ENCODE measurements at regions not wholly inside any gene's neighbourhood (a gene's known extent, or its start where the extent isn't known, plus 50 kb on each side); places are given as distances from the start of the nearest gene placed in this dataset.

DNA sequence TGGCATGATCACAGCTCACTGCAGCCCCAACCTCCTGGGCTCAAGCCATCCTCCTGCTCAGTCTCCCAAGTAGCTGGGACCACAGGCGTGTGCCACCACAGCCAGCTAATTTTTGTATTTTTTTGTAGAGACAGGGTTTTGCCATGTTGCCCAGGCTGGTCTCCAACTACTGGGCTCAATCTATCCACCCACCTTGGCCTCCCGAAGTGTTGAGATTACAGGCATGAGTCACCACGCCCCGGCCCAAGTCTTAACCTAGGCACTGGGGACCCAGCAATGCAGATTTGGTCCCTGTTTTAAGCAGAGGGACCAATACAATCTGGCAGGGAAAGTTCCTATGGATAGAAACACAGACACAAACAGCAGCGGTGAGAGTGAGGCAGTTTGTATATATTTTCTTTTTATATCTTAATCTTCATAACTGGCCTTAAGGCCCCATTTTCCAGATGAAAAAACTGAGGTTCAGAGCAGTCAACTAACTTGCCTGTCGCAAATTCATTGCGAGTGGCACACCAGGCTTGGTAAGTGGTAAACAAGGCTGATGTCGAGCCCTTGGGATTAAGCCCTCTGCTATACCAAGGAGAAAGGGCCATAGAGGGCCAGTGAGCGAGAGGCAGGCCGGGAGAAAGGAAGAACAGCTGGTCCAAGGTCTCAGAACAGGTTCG, 77.8 kb upstream of the TINAGL1 start:
- ChIA-PET POLR2A (no interaction called here), CTCF (interaction anchor here (0.6 to 1.4 kb wide), 3 partner anchors 12 to 346 kb away, joined by 3 to 5 read pairs (median 3); no protein-coding TSS in a partner anchor)
- peak; percentile 26 for FAIRE-seq
- Histone ChIP-seq H3K4me1 (ENCODE audit: control insufficient read depth, extremely low read depth, insufficient read depth, low read length) (no peaks in the 10 kb centered on the region), H3K79me2 (ENCODE audit: control insufficient read depth, insufficient read depth, low read length) (no peaks in the 10 kb centered on the region), H3K9me1 (replicated peaks; ENCODE audit: control insufficient read depth, extremely low read depth, insufficient read depth, low read length) (no peaks in the 10 kb centered on the region), H3K9ac (replicated peaks; ENCODE audit: extremely low read depth, insufficient read depth, low read length) (no peak overlapping the region), H3K9me3 (replicated peaks; ENCODE audit: control insufficient read depth, insufficient read depth, low read length) (no peaks in the 10 kb centered on the region), H3K36me3 (ENCODE audit: control insufficient read depth in 2 of 2, extremely low read depth in 1 of 2, insufficient read depth in 2 of 2, low read length in 2 of 2) (no peaks in the 10 kb centered on the region), H3K4me2 (ENCODE audit: insufficient read depth, low read length) (no peak overlapping the region), H4K20me1 (replicated peaks; ENCODE audit: control insufficient read depth, extremely low read depth, insufficient read depth, low read length) (no peaks in the 10 kb centered on the region), H2AFZ (ENCODE audit: low read depth, low read length) (no peak overlapping the region), H3K27me3 (ENCODE audit: control insufficient read depth in 2 of 2, insufficient read depth in 2 of 2, low read length in 2 of 2) (peaks cover 1 to 3% of the 10 kb centered on the region in 2 experiments), H3K27ac (ENCODE audit: insufficient read depth, low read depth, low read length) (no peak overlapping the region), H3K4me3 (replicated peaks in 1 of 3; ENCODE audit: insufficient read depth in 1 of 3, low read depth in 1 of 3, low read length in 3 of 3) (no peak overlapping the region)
- TF ChIP-seq POLR2AphosphoS5 (IDR thresholded peaks at IDR 0.05; ENCODE audit: insufficient read depth, low read depth, low read length) = no peak
- TF ChIP-seq EZH2 (IDR thresholded peaks at IDR 0.05; ENCODE audit: borderline replicate concordance, low read depth, low read length, severe bottlenecking) = no peak
- no peak for TF ChIP-seq CTCF (IDR thresholded peaks at IDR 0.05; ENCODE audit: extremely low read depth in 1 of 2, insufficient read depth in 1 of 2, low read depth in 1 of 2, low read length in 2 of 2)
- TF ChIP-seq FOS (IDR thresholded peaks at IDR 0.05; ENCODE audit: borderline replicate concordance, insufficient read depth, low read length) = no peak
- TF ChIP-seq MAX (IDR thresholded peaks at IDR 0.05; ENCODE audit: insufficient read depth, insufficient read length) = no peak
- TF ChIP-seq GATA2 (IDR thresholded peaks at IDR 0.05; ENCODE audit: insufficient read depth, insufficient read length, low read depth, low read length) = no peak
- TF ChIP-seq JUN (IDR thresholded peaks at IDR 0.05; ENCODE audit: borderline replicate concordance, insufficient read depth, insufficient read length, low read depth) = no peak
- no peak for TF ChIP-seq MYC (IDR thresholded peaks at IDR 0.05; ENCODE audit: low read depth, low read length)
- no peak for TF ChIP-seq POLR2A (IDR thresholded peaks at IDR 0.05; ENCODE audit: low read depth, low read length)
- DNase-seq (ENCODE audit: low read depth, low spot score) = no peak
- dilution Hi-C loops (cut with MboI; ENCODE audit: extremely low pct_ligation_motif_present, low sequenced_read_pairs) = no loop called here
- intact Hi-C loops (cut with micrococcal nuclease) = no loop called here
- no TSS peak for BruUV-seq (replicated peaks)
